ENCODE measurements at regions not wholly inside any gene's neighbourhood (a gene's known extent, or its start where the extent isn't known, plus 50 kb on each side); places are given as distances from the start of the nearest gene placed in this dataset.
"Not testable (repeated sequence)": the region's sequence is repeated elsewhere in the genome, so short reads cannot be mapped to it uniquely, and the experiment has no call there.

DNA sequence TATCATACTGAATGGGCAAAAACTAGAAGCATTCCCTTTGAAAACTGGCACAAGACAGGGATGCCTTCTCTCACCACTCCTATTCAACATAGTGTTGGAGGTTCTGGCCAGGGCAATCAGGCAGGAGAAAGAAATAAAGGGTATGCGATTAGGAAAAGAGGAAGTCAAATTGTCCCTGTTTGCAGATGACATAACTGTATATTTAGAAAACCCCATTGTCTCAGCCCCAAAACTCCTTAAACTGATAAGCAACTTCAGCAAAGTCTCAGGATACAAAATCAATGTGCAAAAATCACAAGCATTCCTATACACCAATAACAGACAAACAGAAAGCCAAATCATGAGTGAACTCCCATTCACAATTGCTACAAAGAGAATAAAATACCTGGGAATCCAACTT is 52.5 kb upstream of the CCDC71L start:
- not testable (repeated sequence) for DNase-seq

DNA sequence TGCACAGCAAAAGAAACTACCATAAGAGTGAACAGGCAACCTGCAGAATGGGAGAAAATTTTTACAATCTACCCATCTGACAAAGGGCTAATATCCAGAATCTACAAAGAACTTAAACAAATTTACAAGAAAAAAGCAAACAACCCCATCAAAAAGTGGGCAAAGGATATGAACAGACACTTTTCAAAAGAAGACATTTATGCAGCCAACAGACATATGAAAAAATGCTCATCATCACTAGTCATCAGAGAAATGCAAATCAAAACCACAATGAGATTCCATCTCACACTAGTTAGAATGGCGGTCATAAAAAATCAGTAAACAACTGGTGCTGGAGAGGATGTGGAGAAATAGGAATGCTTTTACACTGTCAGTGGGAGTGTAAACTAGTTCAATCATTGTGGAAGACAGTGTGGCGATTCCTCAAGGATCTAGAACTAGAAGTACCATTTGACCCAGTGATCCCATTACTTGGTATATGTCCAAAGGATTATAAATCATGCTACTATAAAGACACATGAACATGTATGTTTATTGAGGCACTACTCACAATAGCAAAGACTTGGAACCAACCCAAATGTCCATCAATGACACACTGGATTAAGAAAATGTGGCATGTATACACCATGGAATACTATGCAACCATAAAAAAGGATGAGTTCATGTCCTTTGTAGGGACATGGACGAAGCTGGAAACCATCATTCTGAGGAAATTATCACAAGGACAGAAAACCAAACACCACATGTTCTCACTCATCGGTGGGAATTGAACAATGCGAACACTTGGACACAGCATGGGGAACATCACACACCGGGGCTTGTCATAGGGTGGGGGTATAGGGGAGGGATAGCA is 53.9 kb upstream of the CCDC71L start:
- DNase-seq = not testable (repeated sequence)

DNA sequence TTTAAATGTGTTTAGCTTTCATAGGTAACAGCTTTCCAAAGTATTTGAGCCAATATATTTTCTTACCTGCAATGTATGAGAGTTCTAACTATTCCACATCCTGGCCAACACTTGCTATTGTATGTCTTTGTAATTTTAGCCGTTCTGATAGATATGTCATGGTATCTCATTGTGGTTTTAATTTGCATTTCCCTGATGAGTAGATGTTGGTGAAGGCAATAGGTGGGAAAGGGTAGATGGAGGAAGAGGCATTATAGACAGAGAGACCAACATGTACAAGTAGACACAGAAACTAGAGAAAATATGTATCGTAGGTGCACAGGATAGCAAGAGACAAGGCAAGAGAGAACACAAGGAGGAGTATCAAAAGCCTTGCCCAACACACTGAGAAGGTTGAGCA is 54.8 kb upstream of the CCDC71L start:
- no peak for DNase-seq

DNA sequence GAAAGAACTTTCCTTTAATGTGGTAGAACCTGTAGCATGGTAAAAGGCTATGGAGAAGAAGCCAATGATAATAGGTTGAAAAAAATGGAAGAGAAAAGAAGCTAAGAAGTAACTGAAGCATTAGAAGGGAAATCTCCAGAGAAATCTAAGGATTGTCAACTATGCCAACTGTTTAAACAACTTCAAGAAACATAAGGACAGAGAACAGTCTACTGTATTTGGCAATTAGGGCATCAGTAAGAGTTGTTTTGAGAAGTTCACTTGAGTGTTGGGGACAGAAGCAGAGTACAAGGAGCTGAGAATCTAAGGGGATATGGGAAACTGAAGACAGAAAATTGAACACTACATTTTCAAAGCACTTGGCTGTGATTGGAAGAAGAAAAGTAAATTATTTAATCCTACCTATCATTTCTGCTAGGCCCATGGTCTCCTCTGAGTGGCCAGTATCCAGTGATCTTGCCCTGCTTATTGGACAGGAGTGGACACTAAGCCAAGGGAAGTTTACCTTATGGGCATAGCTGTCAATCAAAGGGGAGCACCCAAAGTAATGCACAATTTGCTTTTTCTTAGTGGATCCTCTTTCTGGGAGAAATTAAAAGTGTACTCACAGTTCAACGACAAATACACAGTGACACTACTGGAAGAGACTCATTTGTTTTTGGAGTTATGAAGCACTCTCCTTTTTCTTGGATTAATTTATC is 56.4 kb upstream of the CCDC71L start:
- DNase-seq = no peak

DNA sequence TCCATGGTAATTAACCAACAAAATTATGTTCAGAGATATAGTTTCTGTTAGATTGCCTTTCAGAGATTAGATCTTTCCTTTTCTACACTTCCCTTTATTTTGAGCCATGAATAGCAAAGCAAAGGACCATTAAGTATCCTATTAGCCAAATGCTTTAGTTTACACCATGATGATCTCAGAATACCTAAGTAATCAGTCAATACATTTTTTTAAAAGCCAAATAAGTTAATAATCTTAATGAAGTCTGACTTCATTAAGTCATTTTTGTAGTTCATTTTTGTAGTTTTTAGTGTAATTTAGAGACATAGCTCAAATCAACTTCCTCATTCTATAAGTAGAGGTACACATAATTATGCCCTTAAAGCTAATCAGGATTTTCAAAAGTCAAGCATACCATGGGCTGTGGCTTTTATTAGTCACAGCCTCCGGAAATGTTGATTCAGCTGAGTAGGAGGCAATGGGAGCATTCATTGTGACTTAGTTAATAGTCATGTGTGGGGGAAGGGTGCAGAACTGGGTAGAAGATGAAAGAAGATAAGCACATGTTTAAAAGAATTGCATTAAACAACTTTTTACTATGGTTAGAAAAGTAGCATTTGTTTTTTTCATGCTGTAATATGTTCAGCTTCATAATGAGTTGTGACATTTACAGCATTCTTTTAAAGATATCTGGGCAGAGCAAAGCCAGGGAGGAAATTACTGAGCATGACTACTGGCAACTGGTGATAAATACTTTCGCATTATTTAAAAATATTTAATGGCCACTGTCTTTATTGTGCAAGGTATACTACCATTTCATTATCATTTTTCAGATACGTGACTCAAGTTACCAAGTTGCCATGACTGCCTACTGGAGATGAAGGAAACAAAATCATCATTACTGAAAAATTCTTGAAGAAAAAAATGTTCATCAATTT is 57.3 kb upstream of the CCDC71L start:
- peak; percentile 64 to 92 for DNase-seq

DNA sequence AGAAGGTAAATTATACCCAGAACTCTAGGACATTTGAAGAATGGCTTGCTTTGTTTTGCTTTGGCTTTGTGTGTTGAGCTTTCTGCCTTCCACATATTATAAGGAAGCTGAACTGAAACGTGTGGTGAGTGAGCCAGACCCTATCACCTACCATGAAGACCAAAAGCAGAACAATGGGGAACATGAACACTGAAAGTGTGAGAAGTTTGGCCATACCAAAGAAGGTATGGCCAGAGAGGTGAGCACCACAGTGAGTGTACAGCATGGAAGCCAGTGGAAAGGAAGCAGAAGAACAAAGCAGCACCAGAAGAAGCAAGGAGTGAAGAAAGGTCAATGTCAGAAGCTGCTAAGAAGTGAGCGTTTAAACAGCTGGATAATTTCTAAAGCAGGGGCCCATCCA is 59.7 kb upstream of the CCDC71L start:
- DNase-seq = no peak

DNA sequence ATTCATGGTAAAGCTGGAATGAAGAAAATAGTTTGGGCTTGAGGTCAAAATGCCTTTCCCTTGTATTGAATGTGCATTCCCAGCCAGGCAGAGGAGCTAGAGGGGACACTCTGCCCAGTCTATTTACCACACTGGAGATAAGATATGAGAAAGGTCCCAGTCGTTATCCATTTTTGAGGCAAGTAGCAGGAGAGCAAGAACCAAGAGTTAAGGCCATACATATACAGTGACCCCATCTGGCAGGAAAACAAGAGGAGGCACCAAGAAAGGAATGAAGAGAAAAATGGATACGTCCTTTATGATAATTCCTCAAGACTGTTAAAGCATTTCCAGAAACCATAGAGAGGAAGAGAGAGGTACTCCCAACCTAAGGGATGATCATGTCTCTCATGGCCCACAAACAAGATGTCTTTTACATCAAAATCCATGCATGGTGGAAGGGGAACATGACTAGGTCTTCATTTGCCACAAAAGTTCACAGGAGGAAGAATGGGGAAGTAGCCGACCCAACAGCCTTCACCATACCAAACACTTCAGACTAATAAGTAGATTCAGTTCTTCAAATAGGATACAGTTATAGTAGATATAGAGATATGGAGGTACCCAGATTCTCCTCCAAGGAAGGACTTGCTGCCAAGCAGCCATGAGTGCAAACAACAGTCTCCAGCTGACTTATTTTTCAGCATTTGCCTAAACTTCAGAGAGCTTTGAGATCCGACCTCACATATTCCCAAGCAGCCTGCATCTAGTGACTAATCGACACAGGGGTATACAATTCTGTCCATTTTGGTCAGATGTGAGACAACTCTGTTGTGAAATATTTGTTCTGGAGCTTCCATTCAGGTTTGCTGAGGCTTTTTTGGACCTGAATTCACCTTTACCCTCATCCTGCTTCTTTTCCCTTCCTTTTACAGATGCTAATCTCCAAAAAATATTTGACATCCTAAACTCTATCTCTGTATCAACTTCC is 61.1 kb upstream of the CCDC71L start:
- DNase-seq = no peak

DNA sequence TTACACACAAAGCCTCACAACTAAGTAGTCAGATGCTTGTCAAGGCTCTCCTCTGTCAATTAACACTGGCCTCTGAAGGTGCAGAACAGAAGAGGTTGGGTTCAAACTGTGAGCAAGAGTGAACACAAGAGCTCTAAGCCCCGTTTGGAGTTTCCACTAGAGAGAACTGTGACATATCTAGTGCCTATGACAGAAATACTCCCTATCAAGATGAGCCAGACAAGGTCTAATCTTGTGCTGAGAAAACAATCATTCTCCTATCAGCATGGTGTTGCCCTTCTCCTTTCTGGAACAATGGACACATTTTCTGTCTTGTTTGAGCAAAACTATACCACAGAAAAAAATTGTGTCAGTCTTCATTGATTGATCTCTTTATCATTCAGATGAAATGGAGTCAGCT is 62.4 kb upstream of the CCDC71L start:
- no peak for DNase-seq

DNA sequence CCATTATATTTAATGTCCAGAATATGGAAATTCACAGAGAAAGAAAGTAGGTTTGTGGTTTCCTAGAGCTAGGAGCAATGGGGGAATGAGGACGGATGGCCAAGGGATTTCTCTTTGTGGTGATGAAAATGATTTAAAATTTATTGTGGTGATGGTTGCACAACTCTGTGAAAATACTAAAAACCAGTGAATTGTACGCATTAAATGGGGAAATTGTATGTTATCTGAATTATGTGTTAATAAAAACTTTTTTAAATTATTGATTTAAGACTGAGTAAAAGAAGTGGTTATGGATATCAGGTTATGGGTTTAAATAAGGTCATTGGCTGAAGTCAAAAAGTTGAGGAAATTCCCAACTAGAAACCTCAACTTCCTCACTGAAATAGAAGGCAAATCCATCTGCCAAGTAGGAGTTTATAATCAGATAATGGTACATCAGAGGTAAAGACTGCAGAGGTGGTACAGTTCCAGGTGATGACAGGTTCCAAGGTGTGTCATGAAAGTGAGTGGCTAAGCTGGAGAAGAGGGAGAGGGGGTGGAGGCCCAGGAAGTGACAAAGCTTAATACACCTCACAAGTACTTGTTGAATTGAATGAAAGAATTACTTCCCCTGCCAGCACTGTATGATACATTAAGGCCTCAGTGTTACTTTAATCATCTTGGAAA is 68.9 kb upstream of the CCDC71L start:
- DNase-seq = no peak

DNA sequence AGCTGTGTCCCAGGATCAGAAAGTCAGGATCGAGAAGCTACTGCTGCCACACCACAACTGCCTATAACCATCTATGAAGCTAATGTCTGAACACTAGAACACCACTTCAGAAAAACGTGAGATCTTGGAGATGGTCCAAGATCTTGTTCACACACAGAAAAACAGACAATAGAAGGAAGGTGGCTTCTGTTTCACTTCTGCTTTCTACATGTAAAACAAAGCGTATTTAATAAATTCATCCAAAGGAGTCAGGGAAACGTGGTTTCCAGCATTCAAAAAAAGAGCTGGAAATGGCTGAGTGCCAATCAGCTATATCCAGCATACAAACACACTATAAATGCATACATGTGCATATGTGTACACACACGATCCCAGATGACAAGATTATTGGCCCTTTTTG is 70.2 kb upstream of the CCDC71L start:
- DNase-seq = no peak

DNA sequence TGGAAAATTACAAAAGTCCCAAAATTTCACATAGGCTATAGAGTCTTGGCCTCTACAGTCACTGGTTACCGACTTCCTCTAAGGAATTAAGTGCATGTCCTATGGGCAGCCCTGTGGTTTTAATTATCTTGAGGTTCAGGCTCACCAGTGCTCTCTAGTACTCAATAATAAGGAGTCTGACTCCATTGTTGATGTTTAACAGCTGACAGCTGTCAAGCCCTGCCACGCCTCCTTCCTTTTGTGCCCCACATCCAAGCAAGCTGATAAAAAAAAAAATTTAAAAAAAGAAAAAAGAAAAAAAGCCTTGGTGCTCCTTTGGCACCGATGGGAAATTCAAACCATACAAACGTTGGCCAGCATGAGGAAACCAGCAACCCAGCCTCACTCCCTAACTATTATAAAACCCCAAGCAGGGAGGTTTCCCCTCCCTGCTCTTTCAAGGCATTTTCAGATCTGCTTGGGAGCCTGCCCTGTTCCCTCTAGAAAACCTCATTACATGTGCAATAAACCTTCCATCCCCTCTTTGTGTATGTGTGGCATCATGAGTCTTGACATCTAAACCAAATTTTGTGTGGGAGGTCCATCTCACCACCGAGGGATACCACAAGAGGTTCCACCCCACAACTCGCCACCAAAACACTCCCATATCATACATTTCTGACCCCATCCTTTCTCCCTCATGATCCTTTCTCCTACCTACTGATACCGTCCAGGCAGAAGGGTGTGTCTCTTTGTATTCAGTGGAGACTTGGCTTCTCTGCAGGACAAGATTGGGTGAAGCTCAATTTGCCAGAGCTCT is 70.9 kb upstream of the CCDC71L start:
- no peak for DNase-seq

DNA sequence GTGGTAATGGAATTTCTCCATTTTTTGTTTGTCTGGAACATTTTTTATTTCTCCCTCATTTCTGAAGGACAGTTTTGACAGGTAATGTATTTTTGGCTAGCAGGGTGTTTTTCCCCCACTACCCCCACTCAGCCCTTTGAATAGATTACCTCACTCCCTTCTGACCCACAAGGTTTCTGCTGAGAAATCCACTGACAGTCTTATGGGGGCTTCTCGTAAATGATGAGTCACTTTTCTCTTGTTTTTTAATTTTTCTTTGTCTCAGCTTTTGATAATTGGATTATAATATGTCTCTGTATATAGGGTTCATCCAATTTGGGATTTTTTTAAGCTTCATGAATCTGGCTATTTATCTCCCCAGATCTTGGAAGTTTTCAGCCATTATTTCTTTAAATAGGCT is 74.7 kb upstream of the CCDC71L start:
- no peak for DNase-seq

DNA sequence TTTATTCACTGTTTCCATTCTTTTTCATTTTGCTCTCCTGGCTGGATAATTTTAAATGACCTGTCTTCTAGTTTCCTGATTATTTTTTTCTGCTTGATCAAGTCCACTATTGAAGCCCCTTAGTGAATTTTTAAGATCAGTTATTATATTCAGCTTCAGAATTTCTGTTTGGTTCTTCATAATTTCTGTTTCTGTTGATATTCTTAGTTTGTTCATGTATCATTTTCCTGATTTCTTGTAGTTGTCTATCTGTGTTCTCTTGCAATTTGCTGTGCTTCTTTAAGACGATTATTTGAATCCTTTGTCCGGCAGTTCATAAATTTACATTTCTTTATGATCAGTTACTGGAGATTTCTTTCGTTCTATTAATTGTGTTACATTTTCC is 75.2 kb upstream of the CCDC71L start:
- DNase-seq = no peak

DNA sequence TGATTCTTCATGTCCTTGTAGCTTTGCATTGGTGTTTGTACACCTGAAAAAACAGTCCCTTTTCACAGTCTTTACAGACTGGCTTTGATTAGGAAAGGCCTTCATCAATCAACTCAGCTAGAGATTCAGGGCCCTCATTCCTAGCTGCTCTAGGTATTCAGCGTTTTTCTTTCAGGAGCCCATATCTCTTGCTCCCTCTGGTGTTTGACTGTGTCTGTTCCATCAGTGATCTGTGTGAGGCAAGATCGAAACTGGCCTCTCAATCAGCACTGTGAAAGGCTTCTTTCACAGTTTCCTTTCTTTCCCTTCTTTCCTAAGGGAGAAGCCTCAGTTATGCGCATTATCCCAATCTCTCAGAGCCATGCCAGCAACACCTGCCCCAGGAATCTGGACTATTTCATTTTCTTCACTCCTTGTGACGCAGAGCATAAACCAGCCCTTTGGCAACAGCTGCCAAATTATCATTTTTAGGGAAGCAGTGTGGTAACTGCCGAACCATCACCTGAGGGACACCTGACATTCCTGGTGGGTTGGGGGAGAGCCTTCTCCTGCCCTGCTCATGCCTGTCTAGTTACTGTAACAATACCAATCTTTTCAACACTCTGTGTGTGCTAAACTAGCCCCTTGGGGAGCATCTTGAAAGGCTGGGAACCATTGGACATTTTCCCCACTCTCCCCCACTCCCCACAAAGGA is 75.7 kb upstream of the CCDC71L start:
- DNase-seq = peak; percentile 4 to 79

DNA sequence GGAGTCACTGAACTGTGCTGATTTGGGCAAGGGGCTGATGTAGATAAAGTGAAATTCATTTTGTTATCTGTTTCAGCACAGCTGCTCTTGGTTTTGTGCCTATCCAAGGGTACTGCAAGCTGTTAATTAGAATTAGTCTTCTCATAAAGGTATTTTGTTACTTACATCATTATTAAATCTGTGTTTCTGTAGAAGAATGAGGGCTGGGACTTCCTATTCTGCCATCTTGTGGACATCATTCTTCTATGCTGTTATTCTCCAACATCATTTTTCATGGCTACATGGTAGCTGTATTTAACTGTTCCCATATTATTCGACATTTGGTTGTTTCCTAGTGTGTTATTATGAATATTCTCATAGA is 76.2 kb upstream of the CCDC71L start:
- DNase-seq = peak in 1 of 2 experiments; percentile 21

DNA sequence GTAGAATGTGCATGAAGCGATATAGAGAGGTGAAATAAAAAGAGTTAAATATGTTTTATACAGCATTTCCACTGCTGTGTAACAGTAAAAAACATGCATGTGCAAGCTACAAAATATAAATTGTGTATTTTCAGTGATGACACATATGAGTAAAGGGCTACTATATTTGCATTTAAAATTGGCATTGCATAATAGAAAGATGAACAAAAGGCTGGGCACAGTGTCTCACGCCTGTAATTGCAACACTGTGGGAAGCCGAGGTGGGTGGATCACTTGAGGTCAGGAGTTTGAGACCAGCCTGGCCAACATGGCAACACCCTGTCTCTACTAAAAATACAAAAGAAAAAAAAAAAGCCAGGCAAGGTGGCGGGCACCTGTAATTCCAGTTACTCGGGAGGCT is 79.8 kb upstream of the CCDC71L start:
- no peak for DNase-seq

DNA sequence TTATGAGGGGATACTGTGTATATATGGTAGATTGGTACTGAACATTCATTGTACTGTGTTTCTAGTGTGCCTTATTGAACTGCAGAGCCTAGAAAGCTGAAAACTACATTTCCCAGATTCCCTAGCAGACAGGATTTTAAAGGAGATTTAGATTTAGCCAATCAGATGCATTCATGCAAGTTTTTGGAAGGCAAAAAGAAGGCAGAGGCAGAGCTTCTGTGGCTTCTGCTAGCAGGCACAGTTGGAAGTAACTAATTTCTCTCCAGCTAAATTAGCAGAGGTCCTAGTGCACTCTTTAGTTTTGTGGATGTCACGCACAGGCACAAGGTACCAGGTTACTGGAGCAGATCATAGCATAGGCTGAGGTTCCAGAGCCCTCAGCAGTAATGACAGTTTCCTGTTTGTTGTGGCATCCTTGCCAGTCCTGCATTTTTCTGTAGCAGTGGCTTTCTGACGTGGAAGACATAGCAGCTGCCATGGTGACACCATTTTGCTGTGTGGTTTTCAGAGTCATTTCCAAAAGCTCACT is 83.7 kb upstream of the CCDC71L start:
- no peak for DNase-seq

DNA sequence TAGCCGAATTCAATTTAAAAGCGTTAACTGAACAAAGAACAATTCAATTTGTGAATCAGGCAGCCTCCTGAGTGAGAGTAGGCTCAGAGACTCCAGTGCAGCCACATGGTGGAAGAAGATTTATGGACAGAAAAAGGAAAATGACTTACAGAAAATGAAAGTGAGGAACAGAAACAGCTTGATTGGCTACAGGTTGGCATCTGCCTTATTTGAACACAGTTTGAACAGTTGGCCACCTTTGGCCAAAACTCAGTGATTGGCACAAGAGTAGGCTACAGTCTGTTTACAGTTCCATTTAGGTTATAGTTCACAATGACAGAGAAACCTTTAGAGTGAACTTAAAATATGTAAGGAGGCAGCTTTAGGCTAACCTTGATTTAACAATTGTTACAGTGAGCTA is 86.3 kb upstream of the CCDC71L start:
- DNase-seq = not testable (repeated sequence)

DNA sequence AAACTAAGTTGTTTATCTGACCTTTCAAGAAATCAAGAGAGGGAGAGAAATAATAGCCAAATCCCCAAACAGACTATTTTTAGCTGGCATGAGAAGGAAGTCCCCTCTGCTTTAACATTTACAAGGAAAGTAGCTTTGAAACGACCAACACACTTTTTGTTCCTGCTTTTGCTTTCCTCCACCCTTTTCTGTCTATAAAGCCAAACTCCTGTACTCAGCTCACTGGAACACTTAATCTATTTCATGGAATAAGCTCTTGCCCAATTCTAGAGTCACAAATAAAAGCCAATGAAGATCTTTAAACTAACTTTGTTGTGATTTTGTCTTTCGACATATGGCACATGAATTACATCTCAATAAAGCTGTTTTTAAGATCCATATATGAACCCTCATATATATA is 86.8 kb upstream of the CCDC71L start:
- no peak for DNase-seq

DNA sequence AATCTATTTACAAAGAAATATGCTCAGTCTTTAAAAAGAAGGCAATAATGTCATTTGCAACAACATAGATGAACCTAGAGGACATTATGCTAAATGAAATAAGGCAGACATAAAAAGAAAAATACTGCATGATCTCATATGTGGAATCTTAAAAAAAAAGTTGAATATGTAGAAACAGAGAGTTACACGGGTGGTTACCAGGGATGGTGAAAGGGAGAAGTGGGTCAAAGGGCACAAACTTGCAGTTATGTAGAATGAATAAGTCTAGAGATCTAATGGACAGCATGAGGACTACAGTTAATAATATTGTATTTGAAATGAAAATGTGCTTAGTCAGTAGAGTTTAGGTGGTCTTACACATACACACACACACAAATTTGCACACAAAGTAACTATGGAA is 88.2 kb upstream of the CCDC71L start:
- no peak for DNase-seq

All from SW 1271 (cell line).